ENCODE measurements at regions not wholly inside any gene's neighbourhood (a gene's known extent, or its start where the extent isn't known, plus 50 kb on each side); places are given as distances from the start of the nearest gene placed in this dataset.
"Not testable (repeated sequence)": the region's sequence is repeated elsewhere in the genome, so short reads cannot be mapped to it uniquely, and the experiment has no call there.

DNA sequence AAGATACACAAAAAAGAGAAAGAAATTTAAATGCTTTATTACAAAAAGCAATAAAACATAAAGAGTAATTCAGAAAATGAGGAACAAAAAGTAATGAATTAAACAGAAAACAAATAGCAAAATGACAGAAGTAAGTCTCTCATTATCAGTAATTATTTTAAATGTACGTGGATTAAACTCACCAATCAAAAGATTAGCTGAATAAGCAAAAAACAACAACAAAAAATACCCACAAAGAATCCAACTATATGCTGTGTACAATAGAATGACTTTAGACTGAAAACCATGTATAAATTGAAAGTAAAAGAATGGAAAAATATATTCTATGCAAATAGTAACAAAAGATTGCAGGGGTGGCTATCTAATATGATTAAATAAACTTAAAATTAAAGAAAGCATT, 1006.8 kb downstream of the SLC16A7 start:
- no peak overlapping the region for H3K4me3 ChIP-seq (ENCODE audit: low read depth, low read length)
- no peak for DNase-seq (ENCODE audit: low read depth in 4 of 6, low spot score in 6 of 6)
- no CpG with 5 or more reads among the region's 1 CpG for WGBS (ENCODE audit: insufficient coverage)

DNA sequence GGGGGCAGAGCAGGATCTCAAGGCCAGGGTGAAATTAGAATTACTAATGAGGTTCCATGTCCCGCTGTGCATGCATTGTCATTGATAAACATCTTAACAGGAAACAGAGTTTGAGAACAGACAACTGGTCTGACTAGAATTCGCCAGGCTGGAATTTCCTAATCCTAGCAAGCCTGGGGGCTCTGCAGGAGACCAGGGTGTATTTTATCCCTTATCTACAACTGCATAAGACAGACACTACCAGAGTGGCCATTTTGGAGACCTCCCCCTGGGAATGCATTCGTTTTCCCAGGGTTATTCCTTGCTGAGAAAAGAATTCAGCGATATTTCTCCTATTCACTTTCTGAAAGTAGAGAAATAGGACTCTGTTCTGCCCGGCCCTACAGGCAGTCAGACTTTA, 1007.6 kb downstream of the SLC16A7 start:
- 81% methylated on average over 4 of the region's 5 CpGs for WGBS (ENCODE audit: insufficient coverage)
- not testable (repeated sequence) for H3K9me3 ChIP-seq (ENCODE audit: control insufficient read depth, insufficient read depth, low read length); DNase-seq (ENCODE audit: low read depth in 4 of 6, low spot score in 6 of 6)

More for the DNA sequence above, 1006.8 kb downstream of the SLC16A7 start:
- no peak overlapping the region for H3K27ac ChIP-seq (ENCODE audit: low read depth, low read length)
- H3K4me1 ChIP-seq (ENCODE audit: control insufficient read depth, insufficient read depth, low read length): no peaks in the 10 kb centered on the region
- H3K36me3 ChIP-seq (ENCODE audit: control insufficient read depth, insufficient read depth, low read length): no peaks in the 10 kb centered on the region
- H3K27me3 ChIP-seq (ENCODE audit: control insufficient read depth, insufficient read depth, low read length): no peaks in the 10 kb centered on the region
- no peaks in the 10 kb centered on the region for H3K9me3 ChIP-seq (ENCODE audit: control insufficient read depth, insufficient read depth, low read length)

GRCh38 chr12:60616400-60616799, 1020.6 kb downstream of the SLC16A7 start:
- no peak for DNase-seq (ENCODE audit: low read depth in 4 of 6, low spot score in 6 of 6)

More for the DNA sequence above, 1007.6 kb downstream of the SLC16A7 start:
- not testable (repeated sequence) for H3K4me1 ChIP-seq (ENCODE audit: control insufficient read depth, insufficient read depth, low read length); H3K4me3 ChIP-seq (ENCODE audit: low read depth, low read length); H3K27me3 ChIP-seq (ENCODE audit: control insufficient read depth, insufficient read depth, low read length); H3K27ac ChIP-seq (ENCODE audit: low read depth, low read length); H3K36me3 ChIP-seq (ENCODE audit: control insufficient read depth, insufficient read depth, low read length)

GRCh38 chr12:60630796-60631195, 1035.0 kb downstream of the SLC16A7 start:
- Histone ChIP-seq H3K4me3 (ENCODE audit: low read depth, low read length) (no peak overlapping the region), H3K9me3 (ENCODE audit: control insufficient read depth, insufficient read depth, low read length) (no peaks in the 10 kb centered on the region), H3K36me3 (ENCODE audit: control insufficient read depth, insufficient read depth, low read length) (no peaks in the 10 kb centered on the region), H3K4me1 (ENCODE audit: control insufficient read depth, insufficient read depth, low read length) (no peaks in the 10 kb centered on the region), H3K27ac (ENCODE audit: low read depth, low read length) (no peak overlapping the region), H3K27me3 (ENCODE audit: control insufficient read depth, insufficient read depth, low read length) (no peaks in the 10 kb centered on the region)
- DNase-seq (ENCODE audit: low read depth in 4 of 6, low spot score in 6 of 6): no peak
- no CpG with 5 or more reads among the region's 1 CpG for WGBS (ENCODE audit: insufficient coverage)

More at GRCh38 chr12:60616400-60616799, 1020.6 kb downstream of the SLC16A7 start:
- H3K27ac ChIP-seq (ENCODE audit: low read depth, low read length): no peak overlapping the region
- H3K4me3 ChIP-seq (ENCODE audit: low read depth, low read length): no peak overlapping the region
- H3K27me3 ChIP-seq (ENCODE audit: control insufficient read depth, insufficient read depth, low read length): no peaks in the 10 kb centered on the region
- H3K36me3 ChIP-seq (ENCODE audit: control insufficient read depth, insufficient read depth, low read length): no peaks in the 10 kb centered on the region
- no peaks in the 10 kb centered on the region for H3K9me3 ChIP-seq (ENCODE audit: control insufficient read depth, insufficient read depth, low read length)
- H3K4me1 ChIP-seq (ENCODE audit: control insufficient read depth, insufficient read depth, low read length): no peaks in the 10 kb centered on the region

DNA sequence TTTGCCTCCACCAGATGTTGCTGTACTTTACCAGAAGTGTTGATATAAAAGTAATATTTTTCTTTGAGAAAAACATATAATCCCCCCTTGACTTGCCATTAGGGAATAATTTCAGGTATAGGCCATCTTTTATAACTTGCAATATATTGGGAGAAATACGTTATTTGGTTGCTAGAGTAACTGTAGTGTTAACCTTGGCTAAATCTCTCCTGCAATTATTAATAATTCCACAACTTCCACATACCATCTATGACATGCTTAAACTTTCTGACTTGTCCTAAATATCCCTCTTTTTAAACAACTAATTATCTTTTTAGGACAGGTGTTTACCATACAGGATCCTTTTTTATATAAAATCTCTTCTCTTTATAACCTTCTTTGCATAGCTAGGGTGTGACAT, 1048.2 kb downstream of the SLC16A7 start:
- Histone ChIP-seq H3K36me3 (ENCODE audit: control insufficient read depth, insufficient read depth, low read length) (no peaks in the 10 kb centered on the region), H3K9me3 (ENCODE audit: control insufficient read depth, insufficient read depth, low read length) (peaks cover 13% of the 10 kb centered on the region), H3K27ac (ENCODE audit: low read depth, low read length) (no peak overlapping the region), H3K27me3 (ENCODE audit: control insufficient read depth, insufficient read depth, low read length) (no peaks in the 10 kb centered on the region), H3K4me1 (ENCODE audit: control insufficient read depth, insufficient read depth, low read length) (no peaks in the 10 kb centered on the region), H3K4me3 (ENCODE audit: low read depth, low read length) (no peak overlapping the region)
- no peak for DNase-seq (ENCODE audit: low read depth in 4 of 6, low spot score in 6 of 6)
- WGBS (ENCODE audit: insufficient coverage): no CpG with 5 or more reads among the region's 1 CpG

DNA sequence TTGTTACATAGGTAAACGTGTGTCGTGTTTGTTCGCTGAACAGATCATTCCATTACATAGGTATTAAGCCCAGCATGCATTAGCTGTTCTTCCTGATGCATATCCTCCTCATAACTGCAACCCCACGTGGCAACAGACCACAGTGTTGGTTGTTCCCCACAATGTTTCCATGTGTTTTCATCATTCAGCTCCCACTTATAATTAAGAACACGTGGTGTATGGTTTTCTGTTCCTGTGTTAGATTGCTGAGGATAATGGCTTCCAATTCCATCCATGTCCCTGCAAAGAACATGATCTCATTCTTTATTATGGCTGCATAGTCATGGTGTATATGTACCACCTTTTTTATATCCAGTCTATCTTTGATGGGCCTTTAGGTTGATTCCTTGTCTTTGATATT, 1071.1 kb downstream of the SLC16A7 start:
- Histone ChIP-seq H3K27ac (ENCODE audit: low read depth, low read length) (no peak overlapping the region), H3K4me3 (ENCODE audit: low read depth, low read length) (no peak overlapping the region), H3K9me3 (ENCODE audit: control insufficient read depth, insufficient read depth, low read length) (peaks cover 4% of the 10 kb centered on the region), H3K36me3 (ENCODE audit: control insufficient read depth, insufficient read depth, low read length) (no peaks in the 10 kb centered on the region), H3K27me3 (ENCODE audit: control insufficient read depth, insufficient read depth, low read length) (no peaks in the 10 kb centered on the region), H3K4me1 (ENCODE audit: control insufficient read depth, insufficient read depth, low read length) (no peaks in the 10 kb centered on the region)
- WGBS (ENCODE audit: insufficient coverage): no CpG with 5 or more reads among the region's 5 CpGs
- no peak for DNase-seq (ENCODE audit: low read depth in 4 of 6, low spot score in 6 of 6)

DNA sequence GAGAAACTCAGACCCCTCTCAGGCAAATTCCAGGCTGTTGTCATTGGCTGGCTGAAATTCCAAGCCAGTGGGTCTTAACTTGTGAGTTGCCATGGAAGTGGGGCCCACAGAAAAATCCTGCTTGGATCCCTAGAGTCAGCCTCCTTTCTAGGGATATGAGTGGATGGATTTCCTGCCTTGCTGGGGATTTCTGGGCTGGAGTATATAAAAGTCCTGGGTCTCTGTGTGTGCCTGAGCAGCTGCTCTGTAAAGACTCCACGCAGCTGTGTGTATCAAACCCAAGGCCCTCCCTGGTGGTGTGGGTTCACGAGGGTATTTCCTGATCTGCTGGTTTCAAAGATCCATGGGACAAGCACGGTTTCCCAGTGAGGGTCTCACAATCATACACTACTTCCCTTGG, 1077.1 kb downstream of the SLC16A7 start:
- no peaks in the 10 kb centered on the region for H3K27me3 ChIP-seq (ENCODE audit: control insufficient read depth, insufficient read depth, low read length)
- no peak for DNase-seq (ENCODE audit: low read depth in 4 of 6, low spot score in 6 of 6)
- H3K4me1 ChIP-seq (ENCODE audit: control insufficient read depth, insufficient read depth, low read length): peaks cover 4% of the 10 kb centered on the region
- no peak overlapping the region for H3K27ac ChIP-seq (ENCODE audit: low read depth, low read length)
- 68% methylated on average over 2 of the region's 3 CpGs for WGBS (ENCODE audit: insufficient coverage)
- no peaks in the 10 kb centered on the region for H3K36me3 ChIP-seq (ENCODE audit: control insufficient read depth, insufficient read depth, low read length)
- no peak overlapping the region for H3K4me3 ChIP-seq (ENCODE audit: low read depth, low read length)
- H3K9me3 ChIP-seq (ENCODE audit: control insufficient read depth, insufficient read depth, low read length): peaks cover 4% of the 10 kb centered on the region

DNA sequence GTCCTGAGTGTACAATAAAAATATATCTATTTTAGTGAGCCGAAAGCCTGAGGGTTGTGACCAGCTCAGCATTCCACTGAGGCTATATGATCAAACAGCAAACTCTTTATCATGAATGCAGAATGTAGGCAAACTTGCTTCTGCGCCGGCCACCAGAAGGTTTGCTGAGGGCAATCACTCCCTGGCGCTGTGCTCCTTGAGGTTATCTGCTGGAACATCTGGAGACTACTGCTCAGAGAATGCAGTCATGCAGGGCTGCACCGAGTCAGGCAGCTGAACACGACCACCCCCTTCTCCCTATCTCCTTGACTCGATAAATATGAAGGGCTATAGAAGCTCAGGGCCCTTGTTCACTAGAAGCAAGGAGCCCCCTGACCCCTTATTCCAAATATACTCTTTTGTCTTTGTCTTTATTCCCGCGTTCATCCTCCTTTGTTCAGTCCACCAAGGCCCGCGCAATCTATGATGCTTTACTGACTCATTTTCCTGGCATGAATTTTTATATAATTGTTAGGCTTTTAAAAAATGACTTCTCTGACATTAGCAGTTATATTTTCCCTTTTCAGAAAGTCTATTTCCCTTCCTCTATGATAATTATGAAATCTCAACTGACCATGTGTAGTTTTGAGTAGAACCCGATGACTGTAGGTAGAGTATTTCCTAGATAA, 1089.3 kb downstream of the SLC16A7 start:
- 96% methylated on average over 7 of the region's 12 CpGs for WGBS (ENCODE audit: insufficient coverage)
- H3K36me3 ChIP-seq (ENCODE audit: control insufficient read depth, insufficient read depth, low read length): no peaks in the 10 kb centered on the region
- H3K9me3 ChIP-seq (ENCODE audit: control insufficient read depth, insufficient read depth, low read length): no peaks in the 10 kb centered on the region
- no peaks in the 10 kb centered on the region for H3K27me3 ChIP-seq (ENCODE audit: control insufficient read depth, insufficient read depth, low read length)
- H3K27ac ChIP-seq (ENCODE audit: low read depth, low read length): no peak overlapping the region
- DNase-seq (ENCODE audit: low read depth in 4 of 6, low spot score in 6 of 6): no peak
- no peak overlapping the region for H3K4me3 ChIP-seq (ENCODE audit: low read depth, low read length)
- H3K4me1 ChIP-seq (ENCODE audit: control insufficient read depth, insufficient read depth, low read length): no peaks in the 10 kb centered on the region

DNA sequence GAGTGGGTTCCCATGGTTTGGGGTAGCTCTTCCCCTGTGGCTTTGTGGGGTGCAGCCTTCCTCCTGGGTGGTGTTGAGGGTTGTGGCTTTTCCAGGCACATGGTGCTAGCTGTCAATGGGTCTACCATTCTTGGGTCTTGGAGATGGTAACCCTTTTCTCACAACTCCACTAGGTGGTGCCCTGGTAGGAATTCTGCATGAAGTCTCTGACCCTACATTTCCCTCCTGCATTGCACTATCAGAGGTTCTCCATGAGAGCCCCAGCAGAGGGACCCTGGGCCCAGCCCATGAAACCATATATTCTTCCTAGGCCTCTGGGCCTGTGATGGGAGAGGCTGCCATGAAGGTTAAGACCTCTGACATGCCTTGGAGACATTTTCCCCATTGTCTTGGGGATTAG, 1093.3 kb downstream of the SLC16A7 start:
- Histone ChIP-seq H3K27ac (ENCODE audit: low read depth, low read length) (no peak overlapping the region), H3K27me3 (ENCODE audit: control insufficient read depth, insufficient read depth, low read length) (no peaks in the 10 kb centered on the region), H3K9me3 (ENCODE audit: control insufficient read depth, insufficient read depth, low read length) (no peaks in the 10 kb centered on the region), H3K4me1 (ENCODE audit: control insufficient read depth, insufficient read depth, low read length) (no peaks in the 10 kb centered on the region), H3K4me3 (ENCODE audit: low read depth, low read length) (no peak overlapping the region), H3K36me3 (ENCODE audit: control insufficient read depth, insufficient read depth, low read length) (no peaks in the 10 kb centered on the region)
- no peak for DNase-seq (ENCODE audit: low read depth in 4 of 6, low spot score in 6 of 6)

- WGBS (ENCODE audit: insufficient coverage): 100% methylated on average over 1 of the region's 1 CpG
- no peaks in the 10 kb centered on the region for H3K9me3 ChIP-seq (ENCODE audit: control insufficient read depth, insufficient read depth, low read length)
- no peak for DNase-seq (ENCODE audit: low read depth in 4 of 6, low spot score in 6 of 6)
- no peak overlapping the region for H3K4me3 ChIP-seq (ENCODE audit: low read depth, low read length)
- no peaks in the 10 kb centered on the region for H3K4me1 ChIP-seq (ENCODE audit: control insufficient read depth, insufficient read depth, low read length)
- no peak overlapping the region for H3K27ac ChIP-seq (ENCODE audit: low read depth, low read length)
- H3K27me3 ChIP-seq (ENCODE audit: control insufficient read depth, insufficient read depth, low read length): no peaks in the 10 kb centered on the region
- no peaks in the 10 kb centered on the region for H3K36me3 ChIP-seq (ENCODE audit: control insufficient read depth, insufficient read depth, low read length)
Measured at GRCh38 chr12:60693019-60693626, 1097.3 kb downstream of the SLC16A7 start.
